ENCODE measurements at regions not wholly inside any gene's neighbourhood (a gene's known extent, or its start where the extent isn't known, plus 50 kb on each side); places are given as distances from the start of the nearest gene placed in this dataset.

DNA sequence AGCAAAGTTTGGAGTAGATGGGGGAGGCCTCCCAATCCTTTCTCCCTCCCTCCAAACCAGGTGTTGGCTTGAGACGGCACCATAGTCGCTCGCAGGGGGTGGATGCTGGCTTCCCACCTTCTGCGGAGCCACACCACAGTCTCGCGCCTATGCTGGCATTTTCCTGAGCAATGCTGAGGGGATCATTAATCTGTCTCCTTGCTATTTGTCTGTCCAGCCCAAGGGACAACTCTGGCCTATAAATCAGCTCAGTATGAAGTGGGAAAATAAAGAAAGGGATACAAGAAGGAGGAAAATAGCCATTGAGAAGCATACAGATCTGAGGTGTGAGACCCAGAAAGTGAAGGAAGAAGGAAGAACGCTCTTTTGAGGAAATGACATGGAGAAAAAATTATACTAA, 53.5 kb upstream of the CADM1 start:
- no TSS peak for BruUV-seq (replicated peaks)

DNA sequence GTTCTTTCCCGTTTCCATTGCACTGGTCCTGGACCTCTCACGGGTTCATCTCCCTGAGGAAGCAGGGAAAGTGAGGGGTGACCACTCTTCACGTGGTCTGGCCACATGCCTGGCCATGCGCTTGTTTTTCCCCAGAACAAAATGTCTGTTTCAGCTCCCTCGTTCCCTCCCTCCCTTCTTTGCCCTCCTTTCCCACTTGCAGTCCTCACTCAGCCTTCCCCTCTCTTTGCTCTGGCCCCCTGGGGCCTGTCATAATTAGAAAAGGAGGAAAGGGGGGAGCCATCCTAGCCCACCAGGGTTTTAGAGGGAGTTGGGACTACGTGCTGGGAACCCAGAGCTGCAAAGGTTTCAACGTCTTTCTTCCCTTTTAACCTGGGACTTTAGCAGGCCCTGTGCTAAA, 52.8 kb upstream of the CADM1 start:
- TF ChIP-seq, protein P1, sequence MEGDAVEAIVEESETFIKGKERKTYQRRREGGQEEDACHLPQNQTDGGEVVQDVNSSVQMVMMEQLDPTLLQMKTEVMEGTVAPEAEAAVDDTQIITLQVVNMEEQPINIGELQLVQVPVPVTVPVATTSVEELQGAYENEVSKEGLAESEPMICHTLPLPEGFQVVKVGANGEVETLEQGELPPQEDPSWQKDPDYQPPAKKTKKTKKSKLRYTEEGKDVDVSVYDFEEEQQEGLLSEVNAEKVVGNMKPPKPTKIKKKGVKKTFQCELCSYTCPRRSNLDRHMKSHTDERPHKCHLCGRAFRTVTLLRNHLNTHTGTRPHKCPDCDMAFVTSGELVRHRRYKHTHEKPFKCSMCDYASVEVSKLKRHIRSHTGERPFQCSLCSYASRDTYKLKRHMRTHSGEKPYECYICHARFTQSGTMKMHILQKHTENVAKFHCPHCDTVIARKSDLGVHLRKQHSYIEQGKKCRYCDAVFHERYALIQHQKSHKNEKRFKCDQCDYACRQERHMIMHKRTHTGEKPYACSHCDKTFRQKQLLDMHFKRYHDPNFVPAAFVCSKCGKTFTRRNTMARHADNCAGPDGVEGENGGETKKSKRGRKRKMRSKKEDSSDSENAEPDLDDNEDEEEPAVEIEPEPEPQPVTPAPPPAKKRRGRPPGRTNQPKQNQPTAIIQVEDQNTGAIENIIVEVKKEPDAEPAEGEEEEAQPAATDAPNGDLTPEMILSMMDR (IDR thresholded peaks at IDR 0.05; ENCODE audit: insufficient read depth in 1 of 2, low read depth in 1 of 2, low read length in 1 of 2, severe bottlenecking in 1 of 2, unreplicated experiment in 1 of 2): no peak
- CTCF ChIA-PET: no interaction called here

More for the DNA sequence above, 53.5 kb upstream of the CADM1 start:
- Mint-ChIP-seq H3K4me3 (ENCODE audit: unreplicated experiment) (no peak overlapping the region), H3K4me1 (ENCODE audit: low read depth, unreplicated experiment) (no peaks in the 10 kb centered on the region), H3K27ac (ENCODE audit: unreplicated experiment) (no peak overlapping the region), H3K27me3 (ENCODE audit: insufficient read depth, unreplicated experiment) (no peaks in the 10 kb centered on the region), H3K36me3 (ENCODE audit: insufficient read depth, unreplicated experiment) (no peaks in the 10 kb centered on the region), H3K9me3 (ENCODE audit: unreplicated experiment) (no peaks in the 10 kb centered on the region)
- ChIA-PET POLR2A (no interaction called here), CTCF (no interaction called here)
- Histone ChIP-seq H3K9me3 (0 out of 2 replicates have a peak, but pooled peaks cover 8% of the 10 kb centered on the region), H3K4me1 (peaks cover 4% of the 10 kb centered on the region; the same call in 1 of the 2 replicates), H3K36me3 (ENCODE audit: control insufficient read depth, insufficient read depth, low read length) (no peaks in the 10 kb centered on the region), H3K27me3 (replicated peaks; ENCODE audit: control insufficient read depth, insufficient read depth, low read length) (no peaks in the 10 kb centered on the region), H3K4me3 (ENCODE audit: low read depth, low read length) (no peak overlapping the region)
- TF ChIP-seq, protein P1 (IDR thresholded peaks at IDR 0.05; ENCODE audit: insufficient read depth in 1 of 2, low read depth in 1 of 2, low read length in 1 of 2, severe bottlenecking in 1 of 2, unreplicated experiment in 1 of 2): no peak
- intact Hi-C loops (cut with micrococcal nuclease; ENCODE audit: unreplicated experiment): no loop called here
- DNase-seq: no peak

DNA sequence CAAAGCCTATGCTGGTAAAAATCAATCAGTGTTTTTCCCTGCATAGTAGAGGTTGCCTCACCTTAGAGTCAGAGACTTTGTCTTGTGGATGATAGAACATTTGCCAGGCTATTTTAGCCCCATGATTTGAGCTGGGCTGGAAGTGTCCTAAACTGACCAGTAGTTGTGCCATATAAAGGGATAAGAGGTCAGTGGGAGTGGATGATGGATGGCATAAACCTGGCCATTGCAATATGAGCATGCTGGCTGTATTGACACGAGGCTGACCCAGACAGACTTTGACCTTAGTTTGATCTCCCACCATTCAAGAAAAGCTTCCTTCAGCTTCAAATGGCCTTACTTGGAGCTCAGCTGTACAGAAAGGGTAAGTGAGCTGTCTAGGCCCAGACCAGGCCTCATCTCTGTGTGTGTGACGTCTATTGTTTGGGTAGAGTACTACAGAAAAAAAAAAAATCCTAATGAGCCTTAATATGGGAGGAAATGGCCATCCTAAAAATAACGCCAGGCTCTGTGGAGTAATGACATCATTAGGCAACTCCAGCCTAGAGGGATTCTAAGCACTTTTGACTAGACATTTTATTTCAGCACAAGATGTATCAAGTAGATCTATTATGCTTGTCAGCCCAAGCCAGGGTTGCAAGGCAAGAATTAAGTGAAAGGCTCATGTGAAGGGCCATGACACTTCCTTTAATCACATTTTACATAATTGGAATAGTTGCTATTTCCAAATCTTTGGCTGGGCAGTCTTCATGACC, 51.3 kb upstream of the CADM1 start:
- no peak for DNase-seq
- no peaks in the 10 kb centered on the region for H3K27me3 Mint-ChIP-seq (ENCODE audit: insufficient read depth, unreplicated experiment)
- TF ChIP-seq, protein P1 (IDR thresholded peaks at IDR 0.05; ENCODE audit: insufficient read depth in 1 of 2, low read depth in 1 of 2, low read length in 1 of 2, severe bottlenecking in 1 of 2, unreplicated experiment in 1 of 2): no peak
- H3K9me3 ChIP-seq: 0 out of 2 replicates have a peak, but pooled peaks cover 8% of the 10 kb centered on the region
- no peaks in the 10 kb centered on the region for H3K36me3 Mint-ChIP-seq (ENCODE audit: insufficient read depth, unreplicated experiment)
- peaks cover 6% of the 10 kb centered on the region for H3K4me1 ChIP-seq
- BruUV-seq (replicated peaks): no TSS peak
- CTCF ChIA-PET: no interaction called here
- no peaks in the 10 kb centered on the region for H3K27me3 ChIP-seq (replicated peaks; ENCODE audit: control insufficient read depth, insufficient read depth, low read length)
- no peaks in the 10 kb centered on the region for H3K36me3 ChIP-seq (ENCODE audit: control insufficient read depth, insufficient read depth, low read length)
- POLR2A ChIA-PET: no interaction called here
- intact Hi-C loops (cut with micrococcal nuclease; ENCODE audit: unreplicated experiment): no loop called here
- no peak overlapping the region for H3K27ac Mint-ChIP-seq (ENCODE audit: unreplicated experiment)
- H3K4me1 Mint-ChIP-seq (ENCODE audit: low read depth, unreplicated experiment): peaks cover 1% of the 10 kb centered on the region
- no peak overlapping the region for H3K4me3 Mint-ChIP-seq (ENCODE audit: unreplicated experiment)
- H3K9me3 Mint-ChIP-seq (ENCODE audit: unreplicated experiment): no peaks in the 10 kb centered on the region
- H3K4me3 ChIP-seq (ENCODE audit: low read depth, low read length): no peak overlapping the region

More for the DNA sequence above, 52.8 kb upstream of the CADM1 start:
- Mint-ChIP-seq H3K4me1 (ENCODE audit: low read depth, unreplicated experiment) (no peaks in the 10 kb centered on the region), H3K27me3 (ENCODE audit: insufficient read depth, unreplicated experiment) (no peaks in the 10 kb centered on the region), H3K27ac (ENCODE audit: unreplicated experiment) (no peak overlapping the region), H3K36me3 (ENCODE audit: insufficient read depth, unreplicated experiment) (no peaks in the 10 kb centered on the region), H3K9me3 (ENCODE audit: unreplicated experiment) (no peaks in the 10 kb centered on the region), H3K4me3 (ENCODE audit: unreplicated experiment) (no peak overlapping the region)
- H3K36me3 ChIP-seq (ENCODE audit: control insufficient read depth, insufficient read depth, low read length): no peaks in the 10 kb centered on the region
- no peak overlapping the region for H3K4me3 ChIP-seq (ENCODE audit: low read depth, low read length)
- 0 out of 2 replicates have a peak, but pooled peaks cover 8% of the 10 kb centered on the region for H3K9me3 ChIP-seq
- no peak for DNase-seq
- no peaks in the 10 kb centered on the region for H3K27me3 ChIP-seq (replicated peaks; ENCODE audit: control insufficient read depth, insufficient read depth, low read length)
- peaks cover 4% of the 10 kb centered on the region; the same call in 1 of the 2 replicates for H3K4me1 ChIP-seq
- POLR2A ChIA-PET: no interaction called here
- intact Hi-C loops (cut with micrococcal nuclease; ENCODE audit: unreplicated experiment): no loop called here
- no TSS peak for BruUV-seq (replicated peaks)

Data from Caco-2 (cell line).